DMS 273 (cell line): ENCODE measurements at regions not wholly inside any gene's neighbourhood (a gene's known extent, or its start where the extent isn't known, plus 50 kb on each side); places are given as distances from the start of the nearest gene placed in this dataset.
"Not testable (repeated sequence)": the region's sequence is repeated elsewhere in the genome, so short reads cannot be mapped to it uniquely, and the experiment has no call there.

Experiments
- DNase-seq: peaks from one replicate; lab custom pipeline; 2025; ENCODE audit not compliant: unreplicated experiment; lab: John Stamatoyannopoulos, UW

GRCh38 chr1:4462831-4463484 is 191.5 kb upstream of the AJAP1 start:
- DNase-seq = no peak

- DNase-seq = no peak
Measured at GRCh38 chr1:4463631-4464030, 190.8 kb upstream of the AJAP1 start.

- DNase-seq = no peak
Measured at GRCh38 chr1:4464478-4464877, 189.9 kb upstream of the AJAP1 start.

GRCh38 chr1:4467241-4467640 is 187.2 kb upstream of the AJAP1 start:
- no peak for DNase-seq

GRCh38 chr1:4468386-4468785 is 186.0 kb upstream of the AJAP1 start:
- no peak for DNase-seq

- no peak for DNase-seq
Measured at GRCh38 chr1:4468804-4469514, 185.4 kb upstream of the AJAP1 start.

- no peak for DNase-seq
Measured at GRCh38 chr1:4476394-4476793, 178.0 kb upstream of the AJAP1 start.

GRCh38 chr1:4481451-4481850 is 173.0 kb upstream of the AJAP1 start:
- DNase-seq = no peak

- no peak for DNase-seq
Measured at GRCh38 chr1:4482526-4482925, 171.9 kb upstream of the AJAP1 start.

- no peak for DNase-seq
Measured at GRCh38 chr1:4483021-4483625, 171.3 kb upstream of the AJAP1 start.

GRCh38 chr1:4485398-4485797 is 169.0 kb upstream of the AJAP1 start:
- DNase-seq = no peak

GRCh38 chr1:4485878-4486277 is 168.5 kb upstream of the AJAP1 start:
- no peak for DNase-seq

GRCh38 chr1:4486408-4487120 is 167.8 kb upstream of the AJAP1 start:
- DNase-seq = no peak

- no peak for DNase-seq
Measured at GRCh38 chr1:4488018-4488417, 166.4 kb upstream of the AJAP1 start.

GRCh38 chr1:4489486-4489885 is 164.9 kb upstream of the AJAP1 start:
- no peak for DNase-seq

- DNase-seq = not testable (repeated sequence)
Measured at GRCh38 chr1:4489992-4490391, 164.4 kb upstream of the AJAP1 start.

- DNase-seq = no peak
Measured at GRCh38 chr1:4494027-4494426, 160.4 kb upstream of the AJAP1 start.

GRCh38 chr1:4494558-4494957 is 159.9 kb upstream of the AJAP1 start:
- no peak for DNase-seq

- DNase-seq = no peak
Measured at GRCh38 chr1:4495809-4496208, 158.6 kb upstream of the AJAP1 start.

GRCh38 chr1:4500441-4500840 is 154.0 kb upstream of the AJAP1 start:
- DNase-seq = no peak

GRCh38 chr1:4506591-4506990 is 147.8 kb upstream of the AJAP1 start:
- DNase-seq = no peak

GRCh38 chr1:4509206-4509605 is 145.2 kb upstream of the AJAP1 start:
- DNase-seq = no peak
